ENCODE measurements at regions not wholly inside any gene's neighbourhood (a gene's known extent, or its start where the extent isn't known, plus 50 kb on each side); places are given as distances from the start of the nearest gene placed in this dataset.

GRCh38 chr1:88036345-88037014, 647.6 kb upstream of the PKN2 start:
- no peak for DNase-seq

- DNase-seq, result no peak
These were observed 644.8 kb upstream of the PKN2 start for GRCh38 chr1:88039240-88039639.

DNA sequence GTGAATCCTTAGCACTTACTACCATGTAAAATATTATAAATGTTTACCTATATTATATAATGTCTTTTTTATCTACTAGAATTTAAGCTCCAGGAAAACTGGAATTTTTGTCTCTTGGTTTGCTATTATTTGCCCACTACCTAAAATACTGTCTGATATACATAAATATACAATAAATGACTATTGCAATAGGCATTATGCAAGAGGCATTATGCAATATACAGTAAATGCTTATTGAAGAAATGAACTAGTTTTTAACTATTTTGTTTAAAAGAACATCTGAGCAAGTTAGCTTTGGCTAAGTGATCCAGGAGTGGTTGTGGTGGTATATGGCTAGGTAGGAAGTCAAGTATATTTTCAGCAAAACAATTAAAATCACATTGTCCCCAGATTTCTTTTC, 640.2 kb upstream of the PKN2 start:
- no peak for DNase-seq

GRCh38 chr1:88052167-88052566, 631.9 kb upstream of the PKN2 start:
- DNase-seq, result no peak

DNA sequence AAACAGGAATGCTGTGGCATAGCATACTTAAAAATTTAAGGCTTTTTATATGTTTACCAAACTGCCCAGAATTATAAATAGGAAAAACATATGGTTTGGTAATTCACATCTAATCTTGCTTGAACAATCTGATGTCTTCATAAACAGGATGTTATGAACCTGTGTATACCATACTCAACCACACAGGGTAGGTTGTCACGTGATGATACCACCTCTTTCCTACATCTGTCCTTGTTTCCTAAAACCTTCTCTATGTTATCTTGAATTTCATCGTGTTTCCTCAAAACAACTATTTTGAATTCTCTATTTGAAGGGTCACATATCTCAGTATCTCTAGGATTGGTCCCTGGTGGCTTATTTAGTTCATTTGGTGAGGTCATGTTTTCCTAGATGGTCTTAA, 631.0 kb upstream of the PKN2 start:
- DNase-seq, result no peak

DNA sequence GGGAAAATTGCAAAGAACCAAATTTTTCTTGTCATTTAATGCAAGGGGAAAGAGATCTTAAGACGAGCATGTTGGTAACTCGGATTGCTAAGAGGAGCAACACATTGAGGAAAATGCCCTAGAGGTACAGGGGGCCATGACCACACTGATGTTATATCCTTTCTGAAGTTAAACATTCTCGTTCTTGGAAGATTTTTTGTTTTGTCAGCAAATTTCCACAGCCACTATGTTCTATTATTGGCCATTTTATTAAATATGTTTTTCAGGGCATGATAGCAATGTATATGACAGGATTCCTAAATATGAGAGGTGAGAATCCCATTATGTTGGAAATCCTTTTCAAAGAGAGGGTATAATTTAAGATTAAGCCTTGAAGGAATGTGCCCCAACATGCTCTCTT, 627.2 kb upstream of the PKN2 start:
- DNase-seq, result no peak

DNA sequence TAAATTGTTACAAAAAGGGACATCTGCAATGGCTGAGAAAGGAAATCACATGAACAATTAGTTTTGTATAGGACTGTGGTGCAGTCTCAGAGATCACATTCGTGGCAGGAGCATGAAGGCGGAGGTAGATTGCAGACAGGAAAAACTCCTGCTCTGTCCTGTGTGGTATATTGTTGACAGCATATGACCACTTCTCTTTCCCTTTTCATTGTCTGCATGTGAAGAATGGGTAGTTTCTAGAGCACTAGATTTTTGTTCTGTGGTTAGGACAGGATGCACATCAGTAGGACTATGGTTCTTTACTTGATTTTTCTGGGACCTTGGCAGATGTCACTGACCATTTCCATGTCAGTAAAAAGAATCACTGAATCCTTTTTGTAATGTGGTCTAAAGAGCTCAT, 625.9 kb upstream of the PKN2 start:
- no peak for DNase-seq

DNA sequence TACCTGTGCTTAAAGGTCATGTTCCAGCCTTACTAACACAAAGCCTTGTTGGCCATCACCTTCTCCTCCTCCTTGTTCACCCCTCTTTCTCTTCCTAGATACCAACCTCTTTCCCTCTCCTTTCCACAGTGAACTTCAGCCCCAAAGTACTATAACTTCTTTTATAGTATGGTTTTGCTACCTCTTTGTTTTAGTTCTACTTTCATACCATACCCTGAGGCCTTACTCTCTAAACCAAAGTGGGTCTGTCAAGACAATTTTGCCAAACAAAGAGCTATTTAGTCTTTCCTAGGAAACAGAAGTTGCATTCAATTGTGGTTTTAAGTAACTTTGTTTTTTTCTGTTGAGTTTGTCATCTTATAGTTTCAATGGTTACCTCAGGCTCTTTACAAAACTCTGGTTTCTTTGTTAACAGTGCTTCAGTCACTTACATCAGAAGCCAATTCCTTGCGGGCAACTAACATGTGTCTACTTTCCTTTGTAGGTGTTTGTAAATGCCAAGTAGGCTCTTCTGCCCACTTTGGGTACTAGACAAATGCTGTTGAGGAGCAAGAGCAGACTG, 623.9 kb upstream of the PKN2 start:
- no peak for DNase-seq

DNA sequence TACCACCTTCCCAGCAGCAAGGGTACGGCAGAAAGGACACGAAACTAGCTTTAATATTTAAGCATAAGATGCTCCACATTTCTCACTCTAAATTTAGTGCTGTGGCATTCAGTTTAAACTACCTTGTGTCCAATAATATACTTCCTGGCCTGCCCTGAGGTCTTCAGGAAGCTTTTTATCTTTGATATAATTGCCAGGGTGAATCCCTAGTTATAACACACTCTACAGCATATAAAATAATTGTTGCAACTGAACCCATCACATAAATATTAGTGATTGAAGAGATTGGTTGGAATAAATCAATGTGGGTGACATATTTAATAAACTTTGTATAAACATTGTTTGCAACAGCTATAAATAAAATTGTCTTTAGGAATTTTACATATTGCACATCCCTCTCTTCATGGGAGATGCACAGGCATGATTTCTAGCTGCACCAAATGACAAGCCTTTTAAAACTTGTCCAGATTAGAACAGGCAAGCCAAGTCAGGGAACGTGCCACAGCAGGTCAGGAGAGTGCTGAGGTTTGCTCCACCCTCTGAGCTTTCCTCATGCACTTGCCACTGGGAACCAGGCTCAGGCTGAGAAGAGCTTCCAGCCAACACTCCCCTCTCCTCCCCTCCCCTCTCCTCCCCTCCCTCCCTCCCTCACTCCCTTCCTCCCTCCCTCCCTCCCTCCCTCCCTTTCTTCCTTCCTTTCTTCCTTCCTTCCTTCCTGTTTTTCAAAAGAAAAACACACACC, 623.2 kb upstream of the PKN2 start:
- no peak for DNase-seq

DNA sequence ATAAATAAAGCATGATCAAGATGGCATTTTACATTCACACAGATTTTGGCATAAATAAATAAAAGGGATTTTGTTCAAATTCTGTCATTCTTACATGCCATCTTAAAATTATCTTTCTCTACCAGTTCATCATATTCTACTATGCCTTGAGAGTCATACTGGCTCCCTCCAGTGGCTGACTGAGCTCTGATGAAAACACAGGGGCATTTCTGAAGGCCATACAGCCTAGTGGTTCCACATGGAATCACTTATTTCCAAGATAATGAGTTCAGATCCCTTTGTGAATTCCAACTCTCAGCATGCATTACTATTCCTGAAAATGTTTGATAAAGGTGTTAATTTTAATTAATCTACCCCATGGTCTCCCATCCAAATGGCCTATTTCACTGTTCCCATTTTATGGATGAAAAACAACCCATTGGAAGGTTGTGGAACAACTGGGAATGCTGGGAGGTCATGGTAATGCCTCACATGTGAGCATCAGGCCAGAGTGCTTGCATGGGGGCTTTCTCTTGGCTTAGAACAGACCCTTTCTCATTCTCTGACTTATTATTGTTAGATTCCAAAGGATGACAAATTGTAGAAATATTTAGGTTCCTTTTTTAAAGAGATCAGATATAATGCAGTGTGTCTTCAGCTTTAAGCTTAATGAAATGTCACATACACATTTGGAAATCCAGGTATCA, 622.4 kb upstream of the PKN2 start:
- DNase-seq, result peak; percentile 34

GRCh38 chr1:88062650-88063153, 621.4 kb upstream of the PKN2 start:
- DNase-seq, result no peak

DNA sequence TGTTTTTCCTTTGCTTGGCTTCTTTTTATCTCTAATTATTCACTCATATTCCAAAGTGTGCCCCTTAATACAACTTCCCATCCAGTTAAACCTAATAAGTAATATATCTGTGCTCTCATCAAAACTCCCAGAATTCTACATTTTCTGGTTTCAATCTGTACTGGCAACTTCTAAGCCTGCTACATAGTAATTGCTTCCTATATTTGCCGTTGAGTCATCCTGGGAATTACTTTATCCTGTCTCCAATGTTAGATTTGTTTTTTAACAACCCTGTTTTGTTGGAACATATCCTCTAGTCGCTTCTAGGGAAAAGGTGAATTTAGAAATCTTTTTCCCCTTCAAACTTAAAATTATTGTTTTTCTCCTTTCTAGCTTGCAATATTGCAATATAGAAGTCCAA, 620.5 kb upstream of the PKN2 start:
- DNase-seq, result no peak

DNA sequence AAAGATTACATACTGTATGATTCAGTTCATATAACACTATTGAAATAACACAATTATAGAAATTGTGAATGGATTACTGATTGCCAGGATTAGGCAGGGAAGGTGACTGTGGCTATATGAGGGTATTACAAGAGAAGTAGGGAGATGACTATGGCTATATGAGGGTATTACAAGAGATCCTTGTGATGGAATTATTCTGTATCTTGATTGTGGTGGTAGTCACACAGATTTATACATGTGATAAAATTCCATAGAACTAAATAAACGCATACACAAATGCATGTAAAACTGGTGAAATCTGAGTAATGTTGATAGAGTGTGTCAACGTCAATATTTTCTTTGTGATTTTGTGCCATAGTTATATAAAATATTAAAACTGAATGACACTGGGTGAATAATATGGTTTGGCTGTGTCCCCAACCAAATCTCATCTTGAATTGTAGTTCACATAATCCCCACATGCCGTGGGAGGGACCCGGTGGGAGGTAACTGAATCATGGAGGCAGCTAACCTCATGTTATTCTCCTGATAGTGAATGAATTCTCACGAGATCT, 615.6 kb upstream of the PKN2 start:
- no peak for DNase-seq

GRCh38 chr1:88070956-88071355, 613.1 kb upstream of the PKN2 start:
- no peak for DNase-seq

DNA sequence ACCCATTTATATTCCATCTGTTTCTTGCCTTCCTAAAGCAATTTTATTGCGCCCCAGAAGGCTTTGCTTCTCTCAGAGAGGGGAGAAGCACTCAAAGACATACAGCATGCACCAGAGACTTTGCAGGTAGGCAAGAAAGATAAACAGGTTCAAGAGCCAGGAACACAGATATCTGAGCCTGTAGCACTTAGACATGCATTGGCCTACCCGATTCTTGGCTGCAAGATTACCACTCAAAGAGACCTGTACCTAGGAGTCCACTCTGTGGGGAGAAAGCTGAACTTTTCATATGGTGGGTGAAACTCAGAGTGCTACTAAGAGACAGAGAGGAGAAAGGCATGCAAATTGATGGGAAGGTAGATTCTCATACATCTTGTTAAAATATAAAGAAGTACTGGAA, 609.4 kb upstream of the PKN2 start:
- no peak for DNase-seq

GRCh38 chr1:88075813-88076212, 608.3 kb upstream of the PKN2 start:
- no peak for DNase-seq

DNA sequence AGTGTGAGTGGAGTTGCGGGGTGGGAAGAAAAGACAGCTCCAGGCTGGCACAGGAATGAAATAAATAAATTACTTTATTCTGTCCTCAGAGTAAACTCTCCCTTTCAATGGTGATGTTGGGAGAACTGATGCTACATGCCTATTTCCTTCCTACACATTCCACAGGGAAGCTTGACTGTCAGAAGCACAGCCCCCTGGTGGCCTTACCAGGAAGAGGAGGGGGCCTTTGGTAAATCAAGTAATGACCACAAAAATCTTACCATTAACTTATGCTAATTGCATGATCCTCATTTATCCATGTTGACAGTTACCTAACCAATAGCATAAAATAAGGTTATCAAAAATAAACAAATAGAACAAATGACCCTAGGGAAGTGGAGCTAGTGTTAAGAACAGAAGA, 605.0 kb upstream of the PKN2 start:
- no peak for DNase-seq

GRCh38 chr1:88080875-88081274, 603.2 kb upstream of the PKN2 start:
- DNase-seq, result no peak

GRCh38 chr1:88088481-88088880, 595.6 kb upstream of the PKN2 start:
- no peak for DNase-seq

- no peak for DNase-seq
These were observed 594.1 kb upstream of the PKN2 start for GRCh38 chr1:88089961-88090360.

- DNase-seq, result no peak
These were observed 585.2 kb upstream of the PKN2 start for GRCh38 chr1:88098881-88099280.

GRCh38 chr1:88101041-88101440, 583.0 kb upstream of the PKN2 start:
- no peak for DNase-seq

DNA sequence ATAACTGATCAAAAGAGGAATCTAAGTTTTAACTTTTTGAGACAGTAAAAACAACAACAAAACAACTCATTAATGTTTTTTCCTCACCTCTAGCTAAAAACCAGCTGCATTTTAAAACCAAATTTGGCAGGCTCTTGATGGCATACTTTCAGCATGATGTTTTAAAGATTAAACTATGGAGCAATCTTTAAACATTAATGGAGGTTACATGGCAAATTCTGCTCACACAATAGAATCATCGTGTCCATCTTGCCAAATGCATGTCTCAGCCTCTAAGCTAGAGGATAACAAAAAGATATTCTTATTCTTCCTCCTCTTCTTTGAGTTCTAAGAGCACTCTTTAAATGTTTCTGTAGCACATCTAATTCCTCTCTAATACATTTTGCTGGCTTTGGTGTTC, 579.8 kb upstream of the PKN2 start:
- no peak for DNase-seq
